CD4-positive, alpha-beta T cell (primary cell): ENCODE measurements at regions not wholly inside any gene's neighbourhood (a gene's known extent, or its start where the extent isn't known, plus 50 kb on each side); places are given as distances from the start of the nearest gene placed in this dataset.

Experiments
- ATAC-seq: fragments of 200-7000 bp; cut with Tn5 transposase; one replicate; pipeline ENCODE4 v1.10.0; 2022; ENCODE audit warnings: mild to moderate bottlenecking; ENCODE audit not compliant: poor library complexity
- CTCF ChIA-PET: fragments of 350-600 bp; sonication (Branson Sonifier 250); formaldehyde crosslinking; loops from one replicate; lab custom pipeline; 2021; ENCODE audit warnings: antibody characterized with exemption, inconsistent platforms; lab: Charles Lee
- POLR2A ChIA-PET: fragments of 350-600 bp; sonication (Branson Sonifier 250); formaldehyde crosslinking; loops from one replicate; lab custom pipeline; 2021; ENCODE audit warnings: antibody characterized with exemption, inconsistent platforms; lab: Charles Lee
- DNase-seq, 14 experiments: peaks; one replicate each; pipeline ENCODE4 v3.0.0-alpha.2; 2013 to 2020; ENCODE audit warnings: mixed read lengths in 2 of 14
- H3K27ac ChIP-seq, 2 donors: one replicate each; pipeline versions ENCODE4 v1.5.1 to v1.7.0; 2013; ENCODE audit warnings: low read length in 2 of 2, low read depth in 1 of 2, mild to moderate bottlenecking in 1 of 2
- H3K27me3 ChIP-seq, 2 experiments: 1 replicate in 1 of 2; 2 replicates in 1 of 2; pipeline versions ENCODE4 v1.6.1 to v1.7.0; 2013; ENCODE audit warnings: low read length in 2 of 2, control low read depth in 1 of 2, mild to moderate bottlenecking in 1 of 2, moderate library complexity in 1 of 2; ENCODE audit not compliant: insufficient read depth in 2 of 2, control insufficient read depth in 1 of 2
- H3K36me3 ChIP-seq: one replicate; pipeline ENCODE4 v1.6.1; 2013; ENCODE audit warnings: low read length, control low read depth; ENCODE audit not compliant: insufficient read depth
- H3K4me1 ChIP-seq: one replicate; pipeline ENCODE4 v1.6.1; 2013; ENCODE audit warnings: low read length, control low read depth; ENCODE audit not compliant: insufficient read depth
- H3K4me3 ChIP-seq: one replicate; pipeline ENCODE4 v1.5.1; 2013; ENCODE audit warnings: mild to moderate bottlenecking, low read length, moderate library complexity
- H3K9me3 ChIP-seq, 2 experiments: 1 replicate in 1 of 2; 2 replicates in 1 of 2; pipeline versions ENCODE4 v1.6.1 to v1.7.0; 2013; ENCODE audit warnings: low read length in 2 of 2, mild to moderate bottlenecking in 2 of 2, control low read depth in 1 of 2, moderate library complexity in 1 of 2; ENCODE audit not compliant: control insufficient read depth in 1 of 2, insufficient read depth in 1 of 2
- H3K27ac Mint-ChIP-seq: one replicate; pipeline ENCODE4 v1.8.0; 2020; ENCODE audit warnings: mixed read lengths
- H3K27me3 Mint-ChIP-seq: one replicate; pipeline ENCODE4 v1.8.0; 2021; ENCODE audit warnings: mixed read lengths
- H3K36me3 Mint-ChIP-seq: one replicate; pipeline ENCODE4 v1.8.0; 2021; ENCODE audit warnings: low read depth, mixed read lengths
- H3K4me1 Mint-ChIP-seq: one replicate; pipeline ENCODE4 v1.8.0; 2021; ENCODE audit warnings: low read depth, mixed read lengths
- H3K4me3 Mint-ChIP-seq: one replicate; pipeline ENCODE4 v1.8.0; 2020; ENCODE audit warnings: mild to moderate bottlenecking, mixed read lengths
- H3K9me3 Mint-ChIP-seq: one replicate; pipeline ENCODE4 v1.8.0; 2020; ENCODE audit warnings: mixed read lengths
- CTCF ChIP-seq: fragments of 200-600 bp; IDR thresholded peaks from one replicate; pipeline ENCODE4 v1.8.0; 2022; ENCODE audit warnings: antibody characterized with exemption, mild to moderate bottlenecking
- intact Hi-C, 2 experiments: fragments of 100-400 bp; cut with DNase I in 1 of 2; cut with micrococcal nuclease in 1 of 2; formaldehyde crosslinking; loops; one replicate each; pipeline versions ENCODE4 v1.15.1 to v1.9.0; 2023 to 2025; cut with DNase I, micrococcal nuclease

- no peak for DNase-seq
- H3K4me1 Mint-ChIP-seq, result no peaks in the 10 kb centered on the region
- H3K4me3 Mint-ChIP-seq, result no peak overlapping the region
- Histone ChIP-seq H3K36me3 (no peaks in the 10 kb centered on the region), H3K4me1 (no peaks in the 10 kb centered on the region), H3K4me3 (no peak overlapping the region), H3K27ac (no peak overlapping the region), H3K27me3 (no peaks in the 10 kb centered on the region), H3K9me3 (no peaks in the 10 kb centered on the region)
- intact Hi-C loops, result no loop called here
- H3K9me3 Mint-ChIP-seq, result no peaks in the 10 kb centered on the region
- H3K27ac Mint-ChIP-seq, result no peak overlapping the region
- ChIA-PET POLR2A (no interaction called here), CTCF (no interaction called here)
- H3K36me3 Mint-ChIP-seq, result no peaks in the 10 kb centered on the region
- no peak for ATAC-seq
- TF ChIP-seq CTCF, result no peak
- no peaks in the 10 kb centered on the region for H3K27me3 Mint-ChIP-seq
These were observed 172.6 kb upstream of the MANEA start for GRCh38 chr6:95404777-95405176.

- Histone ChIP-seq H3K27ac (no peak overlapping the region), H3K36me3 (no peaks in the 10 kb centered on the region), H3K9me3 (no peaks in the 10 kb centered on the region), H3K27me3 (no peaks in the 10 kb centered on the region), H3K4me3 (no peak overlapping the region), H3K4me1 (no peaks in the 10 kb centered on the region)
- no peak for DNase-seq
- ChIA-PET POLR2A (no interaction called here), CTCF (no interaction called here)
- no peak for TF ChIP-seq CTCF
- H3K9me3 Mint-ChIP-seq, result no peaks in the 10 kb centered on the region
- ATAC-seq, result no peak
- no peaks in the 10 kb centered on the region for H3K27me3 Mint-ChIP-seq
- no peaks in the 10 kb centered on the region for H3K4me1 Mint-ChIP-seq
- intact Hi-C loops, result no loop called here
- H3K36me3 Mint-ChIP-seq, result no peaks in the 10 kb centered on the region
- no peak overlapping the region for H3K4me3 Mint-ChIP-seq
- H3K27ac Mint-ChIP-seq, result no peak overlapping the region
These were observed 169.2 kb upstream of the MANEA start for GRCh38 chr6:95408111-95408510.

DNA sequence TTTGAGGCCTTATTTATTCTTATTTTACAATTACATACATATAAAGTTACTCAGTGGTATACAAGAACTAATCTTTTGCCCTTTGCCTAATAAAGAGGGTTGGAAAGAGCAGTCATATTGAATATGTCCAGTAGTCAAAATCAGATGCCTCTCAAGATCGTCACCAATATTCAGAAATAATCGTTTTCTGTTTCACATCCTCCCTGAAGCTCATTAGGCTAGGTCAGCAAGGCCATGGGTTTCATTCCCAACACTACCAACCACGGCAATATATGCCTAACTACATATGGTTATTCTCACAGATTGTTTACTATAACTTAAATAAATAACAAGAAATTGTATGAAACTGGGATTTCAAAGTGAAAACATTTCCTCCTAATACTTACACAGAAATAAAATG, 167.2 kb upstream of the MANEA start:
- Histone ChIP-seq H3K9me3 (no peaks in the 10 kb centered on the region), H3K4me1 (no peaks in the 10 kb centered on the region), H3K27me3 (no peaks in the 10 kb centered on the region), H3K27ac (no peak overlapping the region), H3K4me3 (no peak overlapping the region), H3K36me3 (no peaks in the 10 kb centered on the region)
- TF ChIP-seq CTCF, result no peak
- no peak overlapping the region for H3K27ac Mint-ChIP-seq
- H3K27me3 Mint-ChIP-seq, result no peaks in the 10 kb centered on the region
- no peak for ATAC-seq
- DNase-seq, result no peak
- no peaks in the 10 kb centered on the region for H3K36me3 Mint-ChIP-seq
- intact Hi-C loops, result no loop called here
- ChIA-PET POLR2A (no interaction called here), CTCF (no interaction called here)
- H3K4me1 Mint-ChIP-seq, result no peaks in the 10 kb centered on the region
- no peaks in the 10 kb centered on the region for H3K9me3 Mint-ChIP-seq
- H3K4me3 Mint-ChIP-seq, result no peak overlapping the region
